ENCODE measurements at regions not wholly inside any gene's neighbourhood (a gene's known extent, or its start where the extent isn't known, plus 50 kb on each side); places are given as distances from the start of the nearest gene placed in this dataset.

GRCh38 chr3:88369337-88369736 lies 219.6 kb downstream of the C3orf38 start:
- TF ChIP-seq CTCF (IDR thresholded peaks at IDR 0.05), result no peak
- no peak for TF ChIP-seq POLR2A (IDR thresholded peaks at IDR 0.05)
- TF ChIP-seq POLR2AphosphoS5 (IDR thresholded peaks at IDR 0.05), result no peak

Measured in upper lobe of left lung (tissue), 4 donors.